IPS DF 6.9 (cell line): ENCODE measurements at regions not wholly inside any gene's neighbourhood (a gene's known extent, or its start where the extent isn't known, plus 50 kb on each side); places are given as distances from the start of the nearest gene placed in this dataset.
"Not testable (repeated sequence)": the region's sequence is repeated elsewhere in the genome, so short reads cannot be mapped to it uniquely, and the experiment has no call there.

Experiments
- DNase-seq: peaks from one replicate; pipeline ENCODE4 v3.0.0-alpha.2; 2013; ENCODE audit warnings: low read depth, low spot score
- H3K27ac ChIP-seq: one replicate; pipeline ENCODE4 v1.5.1; 2013; ENCODE audit warnings: low read length, control low read depth
- H3K27me3 ChIP-seq: 2 replicates; pipeline ENCODE4 v1.6.1; 2013; ENCODE audit warnings: mild to moderate bottlenecking, low read length; ENCODE audit not compliant: control insufficient read depth, insufficient read depth
- H3K36me3 ChIP-seq: 2 replicates; pipeline ENCODE4 v1.6.1; 2013; ENCODE audit warnings: low read length; ENCODE audit not compliant: control insufficient read depth, insufficient read depth
- H3K4me1 ChIP-seq: 2 replicates; pipeline ENCODE4 v1.6.1; 2013; ENCODE audit warnings: low read length; ENCODE audit not compliant: control insufficient read depth, insufficient read depth
- H3K4me3 ChIP-seq: 2 replicates; pipeline ENCODE4 v1.5.1; 2013; ENCODE audit warnings: mild to moderate bottlenecking, low read length
- H3K9me3 ChIP-seq: 2 replicates; pipeline ENCODE4 v1.6.1; 2013; ENCODE audit warnings: low read length, inconsistent platforms; ENCODE audit not compliant: control insufficient read depth, insufficient read depth
- WGBS: extraction: QIAGEN DNeasy Blood & Tissue Kit; methylation state at CpG from one replicate; pipeline ENCODE4 v1.1.7; 2013; ENCODE audit warnings: mixed read lengths, missing lambda C conversion rate; ENCODE audit not compliant: insufficient read length, insufficient coverage; 5-methylcytosine and 5-hydroxymethylcytosine counted together

- Histone ChIP-seq H3K27ac (no peak overlapping the region), H3K36me3 (no peaks in the 10 kb centered on the region), H3K4me1 (no peaks in the 10 kb centered on the region), H3K9me3 (no peaks in the 10 kb centered on the region), H3K27me3 (no peaks in the 10 kb centered on the region), H3K4me3 (no peak overlapping the region)
- no CpG with 5 or more reads among the region's 3 CpGs for WGBS
- no peak for DNase-seq
Observed at GRCh38 chr4:117014236-117014635, 71.1 kb downstream of the TRAM1L1 start.

- H3K36me3 ChIP-seq, result no peaks in the 10 kb centered on the region
- no peaks in the 10 kb centered on the region for H3K4me1 ChIP-seq
- H3K27me3 ChIP-seq, result no peaks in the 10 kb centered on the region
- no peak for DNase-seq
- H3K4me3 ChIP-seq, result no peak overlapping the region
- H3K9me3 ChIP-seq, result no peaks in the 10 kb centered on the region
- no CpG with 5 or more reads among the region's 1 CpG for WGBS
- no peak overlapping the region for H3K27ac ChIP-seq
Observed at GRCh38 chr4:117010671-117011070, 74.7 kb downstream of the TRAM1L1 start.

GRCh38 chr4:117001077-117001476, 84.3 kb downstream of the TRAM1L1 start:
- no peaks in the 10 kb centered on the region for H3K36me3 ChIP-seq
- no peak overlapping the region for H3K27ac ChIP-seq
- H3K4me3 ChIP-seq, result no peak overlapping the region
- H3K9me3 ChIP-seq, result no peaks in the 10 kb centered on the region
- no peak for DNase-seq
- WGBS, result no CpG with 5 or more reads among the region's 8 CpGs
- H3K27me3 ChIP-seq, result no peaks in the 10 kb centered on the region
- no peaks in the 10 kb centered on the region for H3K4me1 ChIP-seq

GRCh38 chr4:116982656-116983055, 102.7 kb downstream of the TRAM1L1 start:
- H3K27ac ChIP-seq, result no peak overlapping the region
- no peaks in the 10 kb centered on the region for H3K9me3 ChIP-seq
- no peaks in the 10 kb centered on the region for H3K36me3 ChIP-seq
- no peak for DNase-seq
- H3K4me3 ChIP-seq, result no peak overlapping the region
- H3K4me1 ChIP-seq, result no peaks in the 10 kb centered on the region
- no CpG with 5 or more reads among the region's 5 CpGs for WGBS
- H3K27me3 ChIP-seq, result no peaks in the 10 kb centered on the region

- H3K4me1 ChIP-seq, H3K36me3 ChIP-seq, H3K9me3 ChIP-seq, H3K27me3 ChIP-seq, DNase-seq, H3K27ac ChIP-seq, H3K4me3 ChIP-seq: not testable (repeated sequence)
- no CpG with 5 or more reads among the region's 12 CpGs for WGBS
Observed at GRCh38 chr4:116980436-116980835, 104.9 kb downstream of the TRAM1L1 start.

- H3K27me3 ChIP-seq, result no peaks in the 10 kb centered on the region
- no peak for DNase-seq
- no peak overlapping the region for H3K27ac ChIP-seq
- H3K9me3 ChIP-seq, result no peaks in the 10 kb centered on the region
- H3K36me3 ChIP-seq, result no peaks in the 10 kb centered on the region
- H3K4me1 ChIP-seq, result no peaks in the 10 kb centered on the region
- H3K4me3 ChIP-seq, result no peak overlapping the region
Observed at GRCh38 chr4:116959045-116959444, 126.3 kb downstream of the TRAM1L1 start.

GRCh38 chr4:116953947-116954346, 131.4 kb downstream of the TRAM1L1 start:
- Histone ChIP-seq H3K9me3 (no peaks in the 10 kb centered on the region), H3K36me3 (no peaks in the 10 kb centered on the region), H3K4me3 (no peak overlapping the region), H3K4me1 (no peaks in the 10 kb centered on the region), H3K27ac (no peak overlapping the region), H3K27me3 (no peaks in the 10 kb centered on the region)
- WGBS, result no CpG with 5 or more reads among the region's 3 CpGs
- no peak for DNase-seq

GRCh38 chr4:116952530-116953136, 132.7 kb downstream of the TRAM1L1 start:
- DNase-seq, result no peak
- no peak overlapping the region for H3K4me3 ChIP-seq
- no peak overlapping the region for H3K27ac ChIP-seq
- H3K36me3 ChIP-seq, result no peaks in the 10 kb centered on the region
- 100% methylated on average over 2 of the region's 5 CpGs for WGBS
- no peaks in the 10 kb centered on the region for H3K4me1 ChIP-seq
- H3K27me3 ChIP-seq, result no peaks in the 10 kb centered on the region
- H3K9me3 ChIP-seq, result no peaks in the 10 kb centered on the region

DNA sequence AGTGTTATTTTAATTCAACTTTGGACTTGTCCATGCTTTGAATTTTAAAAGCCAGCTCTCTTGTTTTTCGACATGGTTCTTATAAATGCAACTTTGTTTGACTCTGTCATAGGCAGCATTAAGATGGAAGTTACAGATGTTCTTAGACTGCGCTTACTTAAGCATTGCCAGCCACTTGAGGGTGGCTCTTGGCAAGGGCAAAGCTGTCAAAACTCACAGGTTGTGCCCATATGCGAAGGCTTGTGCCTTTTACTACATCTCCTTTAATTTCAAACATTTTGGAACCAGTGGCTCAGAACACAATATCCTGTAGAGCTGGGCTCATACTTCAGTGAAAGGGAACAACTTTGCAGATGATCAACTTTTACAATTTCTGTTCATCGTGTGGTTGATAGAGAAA, 135.5 kb downstream of the TRAM1L1 start:
- H3K27me3 ChIP-seq, result no peaks in the 10 kb centered on the region
- no CpG with 5 or more reads among the region's 4 CpGs for WGBS

GRCh38 chr4:116942315-116942714, 143.1 kb downstream of the TRAM1L1 start:
- Histone ChIP-seq H3K9me3 (no peaks in the 10 kb centered on the region), H3K27me3 (no peaks in the 10 kb centered on the region), H3K36me3 (no peaks in the 10 kb centered on the region), H3K4me3 (no peak overlapping the region), H3K4me1 (no peaks in the 10 kb centered on the region), H3K27ac (no peak overlapping the region)
- no CpG with 5 or more reads among the region's 3 CpGs for WGBS
- DNase-seq, result no peak

More for the DNA sequence above, 135.5 kb downstream of the TRAM1L1 start:
- no peak overlapping the region for H3K27ac ChIP-seq
- no peaks in the 10 kb centered on the region for H3K36me3 ChIP-seq
- H3K9me3 ChIP-seq, result no peaks in the 10 kb centered on the region
- H3K4me3 ChIP-seq, result no peak overlapping the region
- H3K4me1 ChIP-seq, result no peaks in the 10 kb centered on the region
- no peak for DNase-seq

GRCh38 chr4:116930329-116930728, 155.0 kb downstream of the TRAM1L1 start:
- H3K27ac ChIP-seq, result no peak overlapping the region
- H3K9me3 ChIP-seq, result no peaks in the 10 kb centered on the region
- H3K4me3 ChIP-seq, result no peak overlapping the region
- H3K4me1 ChIP-seq, result no peaks in the 10 kb centered on the region
- H3K27me3 ChIP-seq, result no peaks in the 10 kb centered on the region; the same call in 1 of the 2 replicates
- DNase-seq, result no peak
- no peaks in the 10 kb centered on the region for H3K36me3 ChIP-seq
- no CpG with 5 or more reads among the region's 1 CpG for WGBS
